NCI-H146 treated with DMSO at 0.1 percent for 48 hours (cell line): ENCODE measurements at regions not wholly inside any gene's neighbourhood (a gene's known extent, or its start where the extent isn't known, plus 50 kb on each side); places are given as distances from the start of the nearest gene placed in this dataset.
"Not testable (repeated sequence)": the region's sequence is repeated elsewhere in the genome, so short reads cannot be mapped to it uniquely, and the experiment has no call there.

ENCODE experiments used
- DNase-seq: peaks from one replicate; lab custom pipeline; 2025; ENCODE audit not compliant: unreplicated experiment; lab: John Stamatoyannopoulos, UW

DNA sequence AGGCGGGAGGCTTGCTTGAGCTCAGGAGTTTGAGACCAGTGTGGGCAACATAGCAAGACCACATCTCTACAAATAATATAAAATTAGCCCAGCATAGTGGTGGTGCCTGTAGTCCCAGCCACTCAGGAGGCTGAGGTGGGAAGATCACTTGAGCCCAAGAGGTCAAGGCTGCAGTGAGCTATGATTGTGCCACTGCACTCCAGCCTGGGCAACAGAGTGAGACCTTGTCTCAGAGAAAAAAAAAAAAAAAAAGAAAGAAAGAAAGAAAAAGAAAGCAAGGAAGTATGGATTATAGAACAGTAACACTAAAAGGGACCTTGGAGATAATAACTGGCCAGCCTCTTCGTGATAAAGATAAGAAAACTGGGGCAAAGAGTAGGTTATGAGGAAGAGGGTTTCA, 130.4 kb downstream of the PLCE1 start:
- not testable (repeated sequence) for DNase-seq

DNA sequence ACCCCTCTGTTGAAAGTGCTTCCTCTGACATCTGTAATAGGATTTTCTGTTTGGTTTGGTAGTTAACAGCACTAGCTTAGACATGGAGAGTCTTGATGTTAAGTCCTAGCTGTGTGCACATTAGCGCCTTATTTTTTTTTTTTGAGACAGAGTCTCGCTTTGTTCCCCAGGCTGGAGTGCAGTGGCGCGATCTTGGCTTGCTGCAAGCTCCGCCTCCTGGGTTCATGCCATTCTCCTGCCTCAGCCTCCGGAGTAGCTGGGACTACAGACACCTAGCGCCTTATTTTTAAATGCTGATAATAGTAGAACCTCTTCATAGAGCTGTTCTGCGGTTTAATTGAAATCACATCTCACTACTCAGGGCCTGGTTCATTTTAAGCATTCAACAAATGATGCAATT, 131.5 kb downstream of the PLCE1 start:
- DNase-seq: not testable (repeated sequence)

DNA sequence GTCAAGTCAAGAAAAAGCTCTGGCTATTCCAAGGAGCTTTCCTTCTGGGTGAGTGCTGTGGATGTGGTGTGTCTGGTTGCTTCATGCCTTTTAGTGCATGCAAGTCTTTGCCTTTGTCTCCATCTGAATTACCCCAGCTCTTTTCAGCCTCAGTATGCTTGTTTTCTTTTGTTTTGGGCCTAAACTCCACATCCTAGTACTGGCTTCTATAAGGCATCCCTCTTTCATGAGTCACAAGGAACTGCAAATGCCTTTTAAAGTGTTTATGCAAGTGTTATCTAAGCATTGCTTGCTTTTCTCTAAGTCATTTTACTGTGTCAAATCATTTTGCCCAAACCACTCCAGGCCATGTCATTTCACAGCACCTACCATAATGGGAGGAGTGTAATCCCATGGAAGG, 132.1 kb downstream of the PLCE1 start:
- DNase-seq: no peak

DNA sequence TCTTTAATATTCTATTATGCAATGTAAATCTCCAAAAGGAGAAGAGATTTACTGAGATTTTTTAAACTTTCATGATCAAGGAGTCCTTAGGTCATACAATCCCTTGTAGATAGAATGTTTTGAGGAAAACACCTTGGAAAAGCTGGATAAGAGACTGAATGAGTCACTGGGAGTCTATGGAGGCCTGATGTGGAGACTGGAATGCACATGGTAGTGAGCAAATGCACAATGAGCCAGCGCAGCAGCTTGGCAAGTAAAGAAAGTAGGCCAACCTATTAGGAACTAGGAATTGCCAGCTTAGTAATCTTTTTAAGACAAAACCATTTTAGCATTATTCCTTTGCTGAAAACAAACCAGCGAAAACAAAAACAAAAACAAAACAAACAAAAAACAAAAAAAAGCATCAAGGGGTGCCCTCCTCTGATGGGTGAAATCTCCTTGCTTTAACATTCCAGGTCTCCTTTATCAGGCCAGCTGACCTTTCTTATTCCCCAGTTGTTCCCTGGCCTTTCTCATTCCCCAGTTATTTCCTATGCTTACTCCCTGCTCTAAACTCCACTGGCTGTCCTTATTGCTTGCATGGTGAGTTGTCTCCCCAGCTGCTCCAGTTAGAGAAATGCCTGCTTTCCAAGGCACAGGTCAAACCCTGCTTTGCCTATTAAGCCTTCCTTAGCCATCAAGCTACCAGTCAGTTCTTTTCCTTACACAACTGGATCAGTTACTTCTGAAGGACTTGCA, 135.8 kb downstream of the PLCE1 start:
- no peak for DNase-seq

DNA sequence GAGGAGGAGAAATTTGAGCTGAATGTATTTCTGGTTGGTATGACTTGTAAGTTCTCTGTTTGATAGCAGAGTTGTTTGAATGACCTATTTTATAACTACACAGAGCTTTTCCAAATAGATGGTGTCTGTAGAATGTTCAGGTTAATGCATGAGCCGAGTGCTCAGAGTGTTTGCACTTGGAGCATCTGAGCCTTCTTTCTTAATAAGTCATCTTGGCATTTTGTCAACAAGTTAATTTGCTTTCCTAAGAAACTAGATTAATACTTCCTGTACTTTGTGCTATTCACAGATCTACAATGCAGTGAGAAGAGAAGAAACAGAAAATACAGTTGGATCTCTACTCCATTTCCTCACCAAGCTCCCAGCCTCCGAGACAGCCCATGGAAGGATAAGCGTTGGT, 138.2 kb downstream of the PLCE1 start:
- no peak for DNase-seq

DNA sequence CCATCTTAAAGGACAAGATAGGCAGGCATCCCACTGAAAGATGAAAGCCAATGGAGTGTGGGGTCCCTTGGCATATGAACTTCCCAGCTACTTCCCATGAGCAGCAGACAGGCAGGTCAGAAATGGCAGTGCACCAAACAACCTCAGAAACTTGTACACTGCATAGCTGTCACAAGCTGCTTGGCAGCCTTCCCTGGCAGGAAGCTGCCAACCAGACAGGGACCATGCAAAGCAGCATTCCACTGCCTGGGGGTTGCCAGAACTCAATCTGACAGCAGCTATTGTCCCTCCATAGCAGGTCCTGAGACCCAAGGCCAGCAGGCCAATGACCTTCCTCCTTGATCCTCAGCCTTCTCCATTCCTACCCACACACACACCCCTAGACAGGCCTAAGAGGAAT, 139.5 kb downstream of the PLCE1 start:
- DNase-seq: no peak

DNA sequence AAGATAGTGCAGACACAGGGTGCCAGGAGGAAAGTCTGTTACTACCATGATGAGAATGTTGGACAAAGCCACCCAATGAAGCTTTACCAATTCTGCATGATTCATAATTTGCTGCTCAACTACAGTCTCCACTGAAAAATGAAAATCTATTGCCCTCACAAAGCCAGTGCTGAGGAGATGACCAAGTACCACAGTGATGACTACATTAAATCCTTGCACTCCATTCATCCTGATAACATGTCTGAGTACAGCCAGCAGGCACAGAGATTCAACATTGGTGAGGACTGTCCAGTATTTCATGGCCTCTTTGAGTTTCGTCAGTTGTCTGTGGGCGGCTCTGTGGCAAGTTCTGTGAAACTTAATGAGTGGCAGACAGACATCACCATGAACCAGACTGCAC, 144.0 kb downstream of the PLCE1 start:
- DNase-seq: no peak

DNA sequence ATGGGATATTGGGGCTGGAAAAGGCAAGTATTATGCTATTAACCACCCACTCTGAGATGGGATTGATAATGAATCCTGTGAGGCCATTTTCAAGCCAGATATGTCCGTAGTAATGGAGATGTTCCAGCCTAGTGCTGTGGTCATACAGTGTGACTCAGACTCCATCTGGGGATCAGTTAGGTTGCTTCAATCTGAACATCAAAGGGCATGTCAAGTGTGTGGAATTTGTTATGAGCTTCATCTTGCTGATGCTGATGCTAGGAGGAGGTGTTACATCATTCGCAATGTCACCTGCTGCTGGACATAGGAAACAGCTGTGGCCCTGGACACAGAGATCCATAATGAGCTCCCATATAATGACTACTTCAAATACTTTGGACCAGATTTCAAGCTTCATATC, 144.7 kb downstream of the PLCE1 start:
- DNase-seq: no peak

DNA sequence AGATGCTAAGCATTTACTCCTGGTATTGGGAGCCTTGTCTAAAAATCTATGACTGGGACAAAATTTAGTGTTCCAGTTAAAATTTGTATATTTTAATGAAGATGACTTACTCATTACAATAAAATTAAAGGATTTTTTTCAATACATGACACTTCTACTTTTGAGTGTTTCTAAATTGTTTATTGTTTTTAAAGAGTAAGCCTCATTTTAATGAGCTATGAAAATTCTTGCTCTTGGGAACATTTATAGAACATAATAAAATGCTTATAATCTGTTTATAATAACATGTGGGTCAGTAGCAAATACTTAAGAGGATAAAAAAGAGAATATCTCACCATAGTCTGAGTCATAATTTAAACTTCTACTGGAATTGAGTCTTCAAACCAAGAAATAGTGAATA, 149.5 kb downstream of the PLCE1 start:
- no peak for DNase-seq

DNA sequence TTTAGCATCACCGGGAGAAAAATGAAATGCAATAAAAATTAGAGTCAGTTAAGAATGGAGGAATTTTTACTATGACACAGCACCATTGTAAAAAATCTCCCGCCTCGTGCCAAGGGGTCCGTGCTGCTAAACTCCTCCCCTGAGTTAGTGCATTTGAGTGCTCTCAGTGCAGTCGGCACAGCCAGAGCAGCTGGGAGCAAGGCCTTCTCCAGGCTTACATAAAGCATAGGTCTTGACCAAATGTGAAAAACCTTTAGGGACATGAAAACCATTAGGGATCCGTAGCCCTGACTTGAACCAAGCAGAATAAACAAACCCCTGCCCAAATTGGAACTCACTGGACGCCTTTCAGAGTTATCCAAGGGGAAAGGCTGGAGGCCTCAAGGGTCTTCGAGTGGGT, 152.6 kb downstream of the PLCE1 start:
- no peak for DNase-seq

DNA sequence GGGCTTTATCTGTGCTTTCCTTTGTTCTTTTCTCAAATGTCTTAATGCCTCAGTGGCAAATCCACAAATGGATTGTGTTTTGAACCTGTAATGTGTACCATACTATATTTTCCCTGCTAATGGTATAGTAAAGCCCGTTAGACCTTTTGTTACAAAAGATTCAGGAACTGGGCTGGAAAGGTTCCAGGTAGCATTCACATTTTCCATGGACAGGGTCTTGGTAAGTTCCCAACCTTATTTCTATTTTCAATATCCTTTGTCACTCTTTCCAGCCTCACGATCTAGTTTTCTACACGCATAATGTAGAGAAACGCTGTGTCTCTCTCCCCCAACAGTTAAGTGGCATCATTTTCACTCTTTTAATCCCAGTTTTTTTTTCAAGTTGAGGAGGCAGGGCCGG, 153.0 kb downstream of the PLCE1 start:
- DNase-seq: no peak

DNA sequence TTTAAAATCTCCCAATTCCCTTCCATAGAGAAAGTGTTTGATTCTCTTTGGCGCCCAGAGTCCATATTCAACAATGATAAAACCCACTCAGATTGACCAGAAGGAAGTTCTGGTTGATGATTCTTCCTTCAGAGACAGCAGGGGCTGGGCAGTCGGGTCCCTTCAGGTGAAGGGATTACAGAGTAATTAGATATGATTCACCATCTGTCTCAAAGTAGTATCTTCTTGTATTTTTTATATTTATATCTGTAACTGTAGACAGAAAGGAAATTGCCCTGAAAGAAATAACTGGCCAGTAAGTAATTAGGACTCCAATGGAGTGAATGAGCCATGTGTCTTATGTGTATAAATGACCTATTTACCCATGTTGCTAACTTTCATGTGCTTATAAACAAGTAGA, 156.0 kb downstream of the PLCE1 start:
- DNase-seq: no peak

DNA sequence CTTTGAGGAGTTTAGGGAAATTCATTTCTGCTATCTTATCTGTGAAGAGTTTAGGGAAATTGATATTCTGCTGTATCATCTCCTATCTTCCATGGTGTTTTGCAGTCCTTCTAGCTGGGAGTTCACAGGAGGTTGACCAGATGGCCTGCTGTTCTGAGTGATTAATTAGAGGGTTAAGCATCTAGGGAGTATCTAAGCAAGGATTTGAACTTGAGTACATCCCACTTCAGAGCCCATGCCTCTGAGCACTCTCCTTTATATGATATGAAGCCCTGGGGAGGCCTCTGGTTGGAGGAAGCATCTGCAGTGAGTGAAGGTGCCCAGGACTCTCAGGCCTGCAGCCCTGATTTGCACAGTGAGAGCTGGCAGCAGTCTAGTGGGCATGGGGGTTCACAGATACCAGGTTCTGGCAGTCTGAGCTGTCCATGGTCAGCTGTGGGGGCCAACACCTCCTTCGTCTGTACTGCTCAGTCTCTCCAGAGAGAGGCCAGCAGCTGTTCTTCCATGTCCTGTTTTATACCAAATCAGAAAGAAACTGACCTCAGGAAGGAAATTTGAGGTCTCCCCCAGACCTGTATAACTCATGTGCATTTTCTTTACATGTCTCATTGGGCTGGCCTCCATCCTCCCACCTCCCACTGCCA, 156.9 kb downstream of the PLCE1 start:
- DNase-seq: no peak

DNA sequence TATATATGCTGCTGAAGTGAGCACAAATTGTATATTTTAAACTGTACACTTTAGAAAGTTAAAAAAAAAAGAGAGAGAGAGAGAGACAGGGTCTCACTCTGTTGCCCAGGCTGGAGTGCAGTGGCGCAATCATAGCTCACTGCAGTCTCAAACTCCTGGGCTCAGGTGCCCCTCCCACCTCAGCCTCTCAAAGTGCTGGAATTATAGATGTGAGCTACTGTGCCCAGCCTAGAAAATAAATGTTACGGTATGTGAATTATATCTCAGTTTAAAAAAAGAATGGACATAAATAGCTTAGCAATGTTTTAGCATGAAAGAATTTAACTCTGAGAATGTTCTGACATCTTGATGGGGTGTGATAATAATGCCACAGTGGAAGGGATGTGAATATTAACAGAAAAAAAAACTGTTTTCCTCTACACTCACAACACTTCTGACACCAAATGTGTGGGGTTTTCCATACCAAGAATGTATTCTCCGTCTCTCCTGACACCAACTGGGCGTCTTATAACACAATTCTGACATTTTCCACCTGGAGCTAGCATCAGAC, 162.1 kb downstream of the PLCE1 start:
- no peak for DNase-seq

DNA sequence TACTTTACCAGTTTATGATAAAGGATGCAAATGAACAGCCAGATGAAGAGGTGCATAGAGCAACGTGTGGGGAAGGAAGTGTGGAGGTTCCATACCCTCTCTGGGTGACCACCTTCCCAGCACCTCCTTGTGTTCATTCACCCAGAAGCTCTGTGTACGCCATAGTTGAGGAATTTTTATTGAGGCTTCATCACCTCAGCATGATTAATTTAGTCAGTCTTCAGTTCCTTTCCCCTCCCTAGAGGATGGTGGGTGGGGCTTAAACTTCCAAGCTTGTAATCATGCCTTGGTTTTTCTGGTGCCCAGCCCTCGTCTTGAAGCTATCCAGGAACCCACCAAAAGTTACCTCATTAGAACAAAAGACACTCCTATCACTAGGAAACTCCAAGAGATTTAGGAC, 162.7 kb downstream of the PLCE1 start:
- DNase-seq: no peak

DNA sequence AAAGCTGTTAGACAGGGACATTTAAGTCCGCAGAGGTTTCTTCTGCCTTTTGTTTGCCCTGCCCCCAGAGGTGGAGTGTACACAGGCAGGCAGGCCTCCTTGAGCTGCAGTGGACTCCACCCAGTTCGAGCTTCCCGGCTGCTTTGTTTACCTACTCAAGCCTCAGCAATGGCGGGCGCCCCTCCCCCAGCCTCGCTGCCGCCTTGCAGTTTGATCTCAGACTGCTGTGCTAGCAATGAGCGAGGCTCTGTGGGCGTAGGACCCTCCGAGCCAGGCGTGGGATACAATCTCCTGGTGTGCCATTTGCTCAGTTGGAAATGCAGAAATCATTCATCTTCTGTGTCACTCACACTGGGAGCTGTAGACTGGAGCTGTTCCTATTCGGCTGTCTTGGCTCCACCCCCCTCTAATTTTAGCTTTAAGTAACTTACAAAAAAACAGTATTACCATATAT, 171.5 kb downstream of the PLCE1 start:
- DNase-seq: not testable (repeated sequence)

DNA sequence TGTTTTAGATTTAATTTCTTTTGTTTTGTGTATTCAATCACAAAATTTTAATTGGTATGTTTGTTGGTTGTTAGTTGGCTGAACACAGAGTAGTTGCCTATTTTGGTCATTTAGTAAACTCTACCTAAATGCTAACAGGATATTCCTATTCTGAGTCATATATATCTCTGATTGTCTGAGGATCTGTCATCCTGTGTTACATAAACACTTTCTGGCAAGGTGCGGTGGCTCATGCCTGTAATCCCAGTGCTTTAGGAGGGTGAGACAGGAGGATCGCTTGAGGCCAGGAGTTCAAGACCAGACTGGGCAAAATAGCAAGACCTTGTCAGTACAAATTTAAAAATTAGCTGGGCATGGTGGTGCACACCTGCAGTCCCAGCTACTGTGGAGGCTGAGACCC, 178.6 kb downstream of the PLCE1 start:
- DNase-seq: no peak

DNA sequence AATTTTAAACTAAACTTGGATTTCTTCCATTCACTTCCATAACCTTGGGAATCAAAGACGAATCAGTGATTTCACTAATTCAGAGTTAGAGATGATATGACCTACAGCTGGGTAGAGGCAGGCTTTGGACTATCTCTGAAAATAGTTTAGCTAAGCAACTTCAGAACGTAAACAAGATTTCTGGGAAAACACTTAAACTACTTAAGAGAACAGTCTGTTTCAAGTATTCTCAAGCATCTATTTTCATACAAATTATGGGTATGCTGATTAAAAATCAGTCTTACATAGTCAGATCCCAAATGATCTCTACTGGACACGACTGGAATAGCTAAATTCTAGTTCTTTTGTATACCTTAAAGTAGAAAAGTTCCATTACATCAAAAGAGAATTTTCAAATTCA, 179.9 kb downstream of the PLCE1 start:
- DNase-seq: no peak

DNA sequence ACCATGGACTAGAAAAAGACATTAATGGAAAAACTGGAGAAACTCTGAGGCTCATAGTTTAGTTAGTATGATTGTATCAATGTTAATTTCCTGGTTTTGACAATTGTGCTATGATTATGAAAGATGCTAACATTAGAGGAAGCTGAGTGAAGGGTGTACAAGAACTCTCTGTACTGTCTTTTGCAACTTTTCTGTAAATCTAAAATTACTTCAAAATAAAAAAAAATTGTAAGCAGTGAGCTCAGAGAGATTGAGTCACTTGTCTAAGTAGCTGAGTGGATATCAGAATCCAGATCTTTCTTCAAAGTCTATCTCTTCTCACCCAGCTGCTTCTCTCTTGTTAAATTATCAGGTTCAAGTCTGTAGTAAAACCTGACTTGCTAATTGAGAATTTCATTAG, 181.1 kb downstream of the PLCE1 start:
- DNase-seq: no peak

DNA sequence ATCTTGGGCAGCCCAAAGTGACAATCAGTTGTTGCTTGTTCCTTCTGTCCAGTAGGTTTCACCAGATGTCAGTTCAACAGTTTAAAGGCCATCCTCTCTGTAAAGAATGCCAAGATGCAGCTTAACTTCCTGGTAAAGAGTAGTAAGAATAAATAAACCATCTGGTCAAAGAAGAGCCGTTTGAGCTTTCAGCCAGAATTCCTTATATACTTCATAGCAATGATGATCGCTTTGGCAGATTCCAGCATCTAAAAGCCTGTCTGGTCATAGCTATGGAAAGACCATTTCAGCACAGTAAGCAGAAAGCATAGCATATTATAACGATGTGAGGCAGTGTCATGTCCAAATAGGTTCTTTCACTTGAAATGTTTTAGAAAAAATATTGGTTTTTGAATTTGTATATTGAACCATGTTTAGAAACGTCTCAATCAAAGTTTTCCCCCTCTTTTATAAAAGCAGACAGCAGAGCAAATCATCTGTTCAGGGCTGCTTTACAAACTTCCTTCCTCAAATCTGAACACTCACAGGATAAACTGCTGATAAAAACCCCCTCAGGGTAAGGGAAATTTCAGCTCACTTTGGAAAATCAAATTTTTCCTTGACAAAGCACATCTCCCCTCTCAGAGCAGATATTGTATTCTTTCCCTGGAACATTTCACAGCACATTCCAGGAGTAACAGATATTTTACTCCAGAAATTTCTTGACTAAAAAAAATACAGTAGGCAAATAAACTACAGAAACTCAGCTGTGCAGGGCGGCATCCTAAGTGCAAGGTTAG, 184.1 kb downstream of the NOC3L start:
- no peak for DNase-seq

DNA sequence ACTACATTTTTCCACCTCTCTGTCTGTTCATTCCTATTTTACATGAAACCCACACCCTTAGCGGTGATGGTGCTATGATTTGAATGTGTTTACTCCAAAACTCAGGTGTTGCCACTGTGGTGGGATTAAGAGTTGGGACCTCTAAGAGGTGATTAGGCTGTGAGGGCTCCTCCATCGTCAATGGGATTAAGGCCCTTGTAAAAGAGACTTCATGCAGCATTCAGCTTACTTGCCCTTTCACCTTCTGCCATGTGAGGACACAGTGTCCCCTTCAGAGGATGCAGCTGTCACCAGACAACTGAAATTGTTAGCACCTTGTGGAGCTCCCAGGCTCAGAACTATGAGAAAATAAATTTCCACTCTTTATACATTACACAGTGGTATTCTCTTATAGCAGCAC, 182.2 kb downstream of the NOC3L start:
- no peak for DNase-seq
